Stimulated activated memory B cell treated with anti-CD40 and anti-IgM and Interleukin-4, amounts not matched to agents 10 μg/mL and 1 μg/mL and 100 μg/mL, for 72 hours (primary cell): ENCODE measurements at regions not wholly inside any gene's neighbourhood (a gene's known extent, or its start where the extent isn't known, plus 50 kb on each side); places are given as distances from the start of the nearest gene placed in this dataset.
A peak's percentile ranks its signal among the peaks of the same experiment; 100 is the strongest.
"Not testable (repeated sequence)": the region's sequence is repeated elsewhere in the genome, so short reads cannot be mapped to it uniquely, and the experiment has no call there.

ENCODE experiments used
- ATAC-seq: fragments of 150-1000 bp; cut with Tn5 transposase; 2 replicates; pipeline ENCODE4 v1.10.0; 2021
- H3K27ac Mint-ChIP-seq: one replicate; pipeline ENCODE4 v1.8.0; 2022; ENCODE audit warnings: mild to moderate bottlenecking, mixed read lengths
- H3K27me3 Mint-ChIP-seq: one replicate; pipeline ENCODE4 v1.8.0; 2022; ENCODE audit warnings: mixed read lengths
- H3K36me3 Mint-ChIP-seq: one replicate; pipeline ENCODE4 v1.8.0; 2022; ENCODE audit warnings: mixed read lengths
- H3K4me1 Mint-ChIP-seq: one replicate; pipeline ENCODE4 v1.8.0; 2022; ENCODE audit warnings: mixed read lengths
- H3K4me3 Mint-ChIP-seq: one replicate; pipeline ENCODE4 v1.8.0; 2022; ENCODE audit warnings: mild to moderate bottlenecking, moderate library complexity, mixed read lengths
- H3K9me3 Mint-ChIP-seq: one replicate; pipeline ENCODE4 v1.8.0; 2022; ENCODE audit warnings: mixed read lengths

DNA sequence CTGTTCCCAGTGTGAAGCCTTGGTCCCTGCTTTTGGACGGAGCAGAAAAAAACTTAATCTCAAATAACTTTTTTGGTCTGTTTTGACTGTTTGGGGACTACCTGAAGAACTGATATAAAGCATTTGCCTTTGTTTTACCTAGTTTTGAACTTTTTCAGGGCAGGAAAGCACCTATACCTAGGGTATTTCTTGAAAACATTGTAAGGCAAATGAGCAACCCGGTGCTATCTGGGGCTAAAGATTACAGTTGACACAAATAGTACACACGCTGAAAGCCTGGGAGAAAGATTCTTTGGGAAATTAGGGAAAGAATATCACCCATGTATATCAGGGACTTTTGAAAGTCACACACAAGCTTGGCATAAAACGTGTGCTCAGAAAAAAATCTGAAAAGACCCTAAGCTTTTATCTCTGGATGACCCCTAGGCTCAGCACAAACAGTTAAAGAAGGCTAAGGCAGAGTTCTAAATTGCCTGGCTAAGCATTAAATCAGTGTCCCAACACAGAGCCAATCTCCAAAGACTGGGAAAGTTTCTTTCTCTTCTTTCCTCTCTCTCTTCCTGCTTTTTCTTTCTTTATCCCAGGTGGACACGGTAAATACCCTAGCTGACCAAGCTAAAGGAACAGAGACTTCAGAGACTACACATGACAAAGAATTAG, 389.8 kb downstream of the SH2D4B start:
- no peak for ATAC-seq
- H3K36me3 Mint-ChIP-seq, result no peaks in the 10 kb centered on the region
- H3K9me3 Mint-ChIP-seq, result peaks cover 9% of the 10 kb centered on the region
- H3K27ac Mint-ChIP-seq, result no peak overlapping the region
- H3K27me3 Mint-ChIP-seq, result peaks cover 13% of the 10 kb centered on the region
- H3K4me1 Mint-ChIP-seq, result no peaks in the 10 kb centered on the region
- H3K4me3 Mint-ChIP-seq, result no peak overlapping the region

DNA sequence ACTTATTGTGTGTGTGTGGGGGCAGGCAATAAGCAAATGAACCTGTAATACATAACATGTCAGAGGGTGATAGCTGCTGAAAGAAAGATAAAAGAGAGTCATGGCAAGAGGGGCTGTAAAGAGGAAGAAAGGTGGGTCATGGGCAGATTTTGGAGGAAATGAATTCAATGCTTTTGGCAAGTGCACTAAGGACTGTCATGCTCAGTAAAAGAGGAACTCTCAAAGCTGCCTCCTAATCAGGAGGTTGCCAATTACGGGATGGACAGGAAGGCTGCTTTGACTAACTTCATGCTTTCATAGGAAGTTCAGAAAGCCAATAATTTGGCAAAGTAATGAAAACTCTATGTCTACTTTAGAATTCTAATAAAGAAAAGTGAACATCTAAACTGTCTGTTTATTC, 401.2 kb downstream of the SH2D4B start:
- peaks cover 10% of the 10 kb centered on the region for H3K27me3 Mint-ChIP-seq
- no peak for ATAC-seq

DNA sequence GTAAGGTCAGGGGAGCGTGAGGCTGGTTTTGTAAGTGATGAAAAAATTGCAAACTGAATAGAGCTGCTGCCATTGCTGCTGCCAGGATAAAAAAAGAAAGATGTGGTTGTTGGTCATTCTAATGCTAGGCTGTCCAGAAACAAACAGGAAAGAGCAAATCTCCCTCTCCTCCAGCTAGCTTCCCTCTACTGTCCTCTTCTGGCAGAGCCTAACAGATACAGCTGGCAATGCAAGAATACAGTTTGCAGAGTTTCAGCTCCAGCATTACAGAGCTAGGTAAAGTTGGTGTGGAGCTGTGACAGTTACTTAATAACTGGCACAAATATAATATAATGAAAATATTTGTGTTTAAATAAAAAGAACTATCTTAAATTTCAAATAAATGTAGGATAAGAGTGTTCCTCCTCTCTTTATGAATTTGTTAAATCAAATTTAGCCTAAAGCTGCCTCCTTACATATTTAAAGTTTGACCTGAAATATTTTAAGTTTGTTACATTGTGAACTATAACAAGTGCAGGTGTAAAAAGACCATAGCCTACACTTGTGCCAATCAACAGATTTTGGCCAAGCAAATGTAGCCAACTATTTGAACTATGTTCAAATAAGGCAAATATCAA, 407.7 kb downstream of the SH2D4B start:
- Mint-ChIP-seq H3K9me3 (no peaks in the 10 kb centered on the region), H3K27me3 (peaks cover 12% of the 10 kb centered on the region), H3K4me3 (no peak overlapping the region), H3K4me1 (no peaks in the 10 kb centered on the region), H3K36me3 (no peaks in the 10 kb centered on the region), H3K27ac (no peak overlapping the region)
- no peak for ATAC-seq

More for the DNA sequence above, 401.2 kb downstream of the SH2D4B start:
- Mint-ChIP-seq H3K9me3 (no peaks in the 10 kb centered on the region), H3K27ac (no peak overlapping the region), H3K4me1 (no peaks in the 10 kb centered on the region), H3K4me3 (no peak overlapping the region), H3K36me3 (no peaks in the 10 kb centered on the region)

DNA sequence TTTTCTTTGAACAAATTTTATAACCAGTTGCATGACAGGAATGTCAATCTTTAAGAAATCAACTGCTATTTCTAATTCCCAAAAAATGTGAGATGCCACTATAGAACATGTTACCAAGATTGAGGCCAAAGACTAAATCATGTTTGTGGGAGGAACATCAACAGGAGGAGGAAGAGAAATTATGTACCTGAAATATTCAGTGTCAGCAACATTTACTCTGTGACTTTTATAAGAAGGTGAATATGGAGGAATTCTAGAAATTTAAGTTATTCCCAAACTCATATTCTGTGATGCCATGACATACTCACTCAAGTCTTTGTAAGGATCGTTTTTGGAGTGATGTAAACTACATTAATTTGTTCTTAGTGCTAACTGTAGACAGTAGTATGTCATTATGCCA, 408.4 kb downstream of the SH2D4B start:
- no peak for ATAC-seq
- Mint-ChIP-seq H3K36me3 (no peaks in the 10 kb centered on the region), H3K27ac (no peak overlapping the region), H3K4me1 (no peaks in the 10 kb centered on the region), H3K4me3 (no peak overlapping the region), H3K9me3 (no peaks in the 10 kb centered on the region), H3K27me3 (peaks cover 12% of the 10 kb centered on the region)

DNA sequence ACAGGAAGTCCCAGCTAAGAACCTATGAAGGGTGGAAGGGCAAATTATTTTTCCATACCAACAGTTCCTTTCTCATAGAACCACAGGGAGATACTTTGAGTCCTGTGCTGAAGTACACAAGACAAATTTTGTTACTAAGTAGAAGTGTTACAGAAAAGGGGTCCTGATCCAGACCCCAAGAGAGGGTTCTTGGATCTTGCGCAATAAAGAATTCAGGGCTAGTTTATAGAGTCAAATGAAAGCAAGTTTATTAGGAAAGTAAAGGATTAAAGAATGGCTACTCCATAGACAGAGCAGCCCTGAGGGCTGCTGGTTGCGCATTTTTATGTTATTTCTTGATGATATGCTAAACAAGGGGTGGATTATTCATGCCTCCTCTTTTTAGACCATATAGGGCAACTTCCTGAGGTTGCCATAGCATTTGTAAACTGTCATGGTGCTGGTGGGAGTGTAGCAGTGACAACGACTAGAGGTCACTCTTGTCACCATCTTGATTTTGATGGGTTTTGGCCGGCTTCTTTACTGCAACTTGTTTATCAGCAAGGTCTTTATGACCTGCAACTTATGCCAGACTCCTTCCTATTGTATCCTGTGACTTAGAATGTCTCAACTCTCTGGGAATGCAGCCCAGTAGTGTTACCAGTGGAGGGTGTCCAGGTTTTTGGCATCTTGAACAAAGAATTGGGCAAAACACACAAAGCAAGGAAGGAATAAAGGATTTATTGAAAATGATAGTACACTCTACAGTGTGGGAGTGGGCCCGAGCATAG, 409.4 kb downstream of the SH2D4B start:
- no peaks in the 10 kb centered on the region for H3K9me3 Mint-ChIP-seq
- H3K27ac Mint-ChIP-seq, result no peak overlapping the region
- H3K4me3 Mint-ChIP-seq, result no peak overlapping the region
- no peaks in the 10 kb centered on the region for H3K36me3 Mint-ChIP-seq
- H3K4me1 Mint-ChIP-seq, result no peaks in the 10 kb centered on the region
- no peak for ATAC-seq
- peaks cover 12% of the 10 kb centered on the region for H3K27me3 Mint-ChIP-seq

DNA sequence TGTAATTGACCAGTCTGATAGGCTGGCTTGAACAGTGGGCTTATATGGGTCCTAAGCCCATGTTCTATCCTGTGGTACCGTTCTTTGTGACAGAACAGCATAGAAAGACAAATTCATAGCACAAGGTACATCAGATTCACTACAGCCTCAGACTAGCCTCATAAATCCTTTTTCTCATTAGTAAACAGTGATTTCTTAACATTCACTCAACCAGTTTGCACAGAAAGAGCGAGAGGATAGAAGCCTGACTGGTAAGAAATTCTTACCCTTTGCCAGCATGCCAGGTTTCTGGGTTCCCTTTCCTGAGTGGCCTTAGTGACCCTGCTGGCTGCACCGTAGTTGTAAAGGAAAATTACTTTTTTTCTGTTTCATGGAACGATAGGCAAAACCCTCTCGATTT, 412.1 kb downstream of the SH2D4B start:
- Mint-ChIP-seq H3K4me3 (no peak overlapping the region), H3K27ac (no peak overlapping the region), H3K4me1 (no peaks in the 10 kb centered on the region), H3K36me3 (no peaks in the 10 kb centered on the region), H3K9me3 (no peaks in the 10 kb centered on the region), H3K27me3 (no peaks in the 10 kb centered on the region)
- ATAC-seq, result no peak

DNA sequence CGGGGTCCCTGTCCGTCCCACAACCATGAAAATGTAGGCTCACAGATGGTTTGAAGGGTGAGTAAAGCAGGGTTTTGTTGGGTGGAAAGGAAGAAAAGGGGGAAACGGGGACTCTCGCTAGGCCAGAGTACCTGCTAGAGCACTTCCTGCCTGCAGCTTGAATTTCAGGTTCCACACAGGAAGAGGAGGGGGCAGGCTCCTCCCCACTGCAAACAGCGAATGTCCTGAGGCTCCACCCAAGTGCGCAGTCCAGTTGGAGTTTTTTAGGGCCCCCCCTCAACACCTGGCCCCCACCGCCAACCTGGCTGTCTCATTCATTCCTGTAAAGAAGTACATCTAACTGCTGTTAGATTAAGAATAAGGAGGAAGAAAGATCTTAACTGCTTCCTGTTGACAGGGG, 414.7 kb downstream of the SH2D4B start:
- ATAC-seq, result no peak
- Mint-ChIP-seq H3K36me3 (no peaks in the 10 kb centered on the region), H3K9me3 (no peaks in the 10 kb centered on the region), H3K4me1 (no peaks in the 10 kb centered on the region), H3K27ac (no peak overlapping the region), H3K27me3 (no peaks in the 10 kb centered on the region), H3K4me3 (no peak overlapping the region)

DNA sequence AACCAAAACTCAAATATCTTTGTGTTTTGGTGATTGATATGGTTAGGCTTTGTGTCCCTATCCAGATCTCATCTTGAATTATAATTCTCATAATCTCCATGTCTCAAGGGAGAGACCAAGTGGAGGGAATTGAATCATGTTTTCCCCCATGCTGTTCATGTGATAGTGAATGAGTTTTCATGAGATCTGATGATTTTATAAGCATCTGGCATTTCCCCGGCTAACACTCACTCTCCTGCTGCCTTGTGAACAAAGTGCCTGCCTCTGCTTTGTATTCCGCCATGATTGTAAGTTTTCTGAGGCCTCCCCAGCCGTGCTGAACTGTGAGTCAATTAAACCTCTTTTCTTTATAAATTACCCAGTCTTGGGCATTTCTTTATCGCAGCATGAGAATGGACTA, 419.5 kb downstream of the SH2D4B start:
- Mint-ChIP-seq H3K4me3 (no peak overlapping the region), H3K27me3 (no peaks in the 10 kb centered on the region), H3K4me1 (no peaks in the 10 kb centered on the region), H3K27ac (no peak overlapping the region), H3K9me3 (no peaks in the 10 kb centered on the region), H3K36me3 (no peaks in the 10 kb centered on the region)
- no peak for ATAC-seq

DNA sequence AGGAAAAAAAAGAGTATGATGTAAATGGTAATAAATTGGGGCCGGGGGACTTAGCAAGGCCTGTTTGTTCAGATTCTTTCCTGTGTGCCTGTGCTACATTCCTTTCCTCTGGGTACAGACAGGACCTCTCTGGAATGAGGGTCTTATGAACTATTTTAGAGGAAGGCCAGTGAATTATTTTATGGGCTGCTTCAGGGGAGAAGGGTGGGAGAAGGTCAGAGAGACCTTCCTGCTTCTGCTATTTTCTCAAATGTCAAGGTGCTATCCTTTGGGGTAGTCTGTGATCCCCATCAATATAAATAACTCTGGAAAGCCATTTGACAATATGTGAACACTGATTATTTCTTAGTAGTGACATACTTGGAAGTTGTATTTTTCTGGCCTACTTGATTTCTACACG, 426.5 kb downstream of the SH2D4B start:
- no peak for ATAC-seq
- no peaks in the 10 kb centered on the region for H3K4me1 Mint-ChIP-seq
- H3K27me3 Mint-ChIP-seq, result no peaks in the 10 kb centered on the region
- H3K4me3 Mint-ChIP-seq, result no peak overlapping the region
- H3K9me3 Mint-ChIP-seq, result no peaks in the 10 kb centered on the region
- H3K36me3 Mint-ChIP-seq, result no peaks in the 10 kb centered on the region
- H3K27ac Mint-ChIP-seq, result no peak overlapping the region

DNA sequence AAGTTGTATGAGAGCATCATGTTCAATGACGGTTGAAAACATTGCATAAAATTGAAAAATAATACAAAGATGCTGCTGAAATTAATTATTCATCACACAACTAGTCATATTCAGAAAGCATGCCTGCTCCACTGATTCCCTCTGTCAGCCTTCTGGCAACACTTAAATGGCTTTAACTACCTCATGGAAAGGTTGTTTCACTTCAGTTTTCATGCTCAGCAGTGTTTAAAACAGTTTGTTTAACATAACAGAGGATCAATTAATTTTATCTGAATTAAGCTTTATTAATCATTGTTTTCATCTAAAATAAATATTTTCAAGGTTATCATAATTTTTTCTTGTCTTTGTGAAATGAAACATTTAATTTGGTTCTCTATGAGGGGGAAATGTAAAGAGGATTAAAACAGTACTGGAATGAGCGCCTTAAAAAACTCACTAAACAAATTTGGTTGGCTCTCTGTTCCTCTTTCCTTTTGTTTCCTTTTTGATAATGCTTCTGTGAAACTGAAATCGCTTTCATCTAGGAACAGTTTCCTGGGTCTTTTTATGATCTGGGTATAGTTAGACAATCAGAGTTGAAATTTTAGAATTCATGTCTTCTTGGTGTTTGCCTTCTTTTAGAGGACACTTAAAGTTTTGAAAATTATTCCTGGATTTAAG, 427.4 kb downstream of the SH2D4B start:
- no peaks in the 10 kb centered on the region for H3K27me3 Mint-ChIP-seq
- H3K4me1 Mint-ChIP-seq, result no peaks in the 10 kb centered on the region
- ATAC-seq, result peak; percentile 50
- no peaks in the 10 kb centered on the region for H3K9me3 Mint-ChIP-seq
- no peaks in the 10 kb centered on the region for H3K36me3 Mint-ChIP-seq
- no peak overlapping the region for H3K27ac Mint-ChIP-seq
- H3K4me3 Mint-ChIP-seq, result no peak overlapping the region

DNA sequence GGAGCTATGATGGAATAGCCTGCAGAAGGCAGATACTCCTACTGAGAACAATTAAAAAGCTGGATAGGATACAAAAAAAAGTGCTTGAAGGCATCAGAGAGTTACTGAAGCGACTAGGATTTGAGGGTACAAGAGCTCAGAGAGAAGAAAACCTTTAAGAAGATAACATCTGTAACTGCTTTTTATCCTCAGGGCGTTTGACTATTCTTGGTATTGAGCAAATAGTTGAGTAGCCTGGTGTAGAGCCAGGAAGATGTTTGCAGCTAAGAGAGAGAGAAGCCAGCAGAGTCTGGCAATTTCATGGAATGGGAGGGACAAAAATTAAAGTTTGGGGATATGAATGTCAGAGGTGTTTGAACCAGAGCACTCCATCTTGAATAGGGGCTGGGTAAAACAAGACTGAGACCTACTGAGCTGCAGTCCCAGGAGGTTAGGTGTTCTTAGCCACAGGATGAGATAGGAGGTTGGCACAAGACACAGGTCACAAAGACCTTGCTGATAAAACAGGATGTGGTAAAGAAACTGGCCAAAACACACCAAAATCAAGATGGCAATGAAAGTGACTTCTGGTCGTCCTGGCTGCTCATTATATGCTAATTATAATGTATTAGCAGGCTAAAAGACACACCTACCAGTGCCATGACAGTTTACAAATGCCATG, 428.8 kb downstream of the SH2D4B start:
- Mint-ChIP-seq H3K4me1 (no peaks in the 10 kb centered on the region), H3K27me3 (no peaks in the 10 kb centered on the region), H3K9me3 (no peaks in the 10 kb centered on the region), H3K36me3 (no peaks in the 10 kb centered on the region), H3K27ac (no peak overlapping the region), H3K4me3 (no peak overlapping the region)
- no peak for ATAC-seq

DNA sequence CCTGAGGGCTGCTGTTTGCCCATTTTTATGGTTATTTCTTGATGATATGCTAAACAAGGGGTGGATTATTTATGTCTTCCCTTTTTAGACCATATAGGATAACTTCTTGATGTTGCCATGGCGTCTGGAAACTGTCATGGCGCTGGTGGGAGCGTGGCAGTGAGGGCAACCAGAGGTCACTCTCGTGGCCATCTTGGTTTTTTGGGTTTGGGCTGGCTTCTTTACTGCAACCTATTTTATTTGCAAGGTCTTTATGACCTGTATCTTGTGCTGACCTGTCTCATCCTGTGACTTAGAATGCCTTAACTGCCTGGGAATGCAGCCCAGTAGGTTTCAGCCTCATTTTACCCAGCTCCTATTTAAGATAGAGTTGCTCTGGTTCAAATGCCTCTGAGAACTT, 429.7 kb downstream of the SH2D4B start:
- H3K27ac Mint-ChIP-seq, H3K27me3 Mint-ChIP-seq, ATAC-seq, H3K4me1 Mint-ChIP-seq, H3K36me3 Mint-ChIP-seq, H3K4me3 Mint-ChIP-seq, H3K9me3 Mint-ChIP-seq: not testable (repeated sequence)

DNA sequence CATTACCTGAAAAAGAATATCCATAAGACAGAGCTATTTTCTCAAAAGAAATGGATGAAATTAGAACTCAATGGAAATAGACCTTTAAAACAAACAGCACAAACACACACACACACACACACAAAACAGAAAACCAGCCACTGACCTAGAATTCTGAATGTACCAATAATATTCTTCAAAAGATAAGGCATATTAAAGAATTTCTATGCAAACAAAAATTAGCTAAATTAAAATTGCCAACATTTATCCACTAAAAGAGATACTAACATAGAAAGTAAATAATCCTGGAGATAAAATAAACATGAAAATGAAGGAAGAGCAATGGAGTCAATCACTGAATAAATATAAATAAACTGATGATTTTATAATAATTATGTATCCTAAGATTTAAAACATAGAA, 431.2 kb downstream of the SH2D4B start:
- ATAC-seq, result no peak
- Mint-ChIP-seq H3K9me3 (no peaks in the 10 kb centered on the region), H3K4me3 (no peak overlapping the region), H3K27me3 (no peaks in the 10 kb centered on the region), H3K36me3 (no peaks in the 10 kb centered on the region), H3K27ac (no peak overlapping the region), H3K4me1 (no peaks in the 10 kb centered on the region)

DNA sequence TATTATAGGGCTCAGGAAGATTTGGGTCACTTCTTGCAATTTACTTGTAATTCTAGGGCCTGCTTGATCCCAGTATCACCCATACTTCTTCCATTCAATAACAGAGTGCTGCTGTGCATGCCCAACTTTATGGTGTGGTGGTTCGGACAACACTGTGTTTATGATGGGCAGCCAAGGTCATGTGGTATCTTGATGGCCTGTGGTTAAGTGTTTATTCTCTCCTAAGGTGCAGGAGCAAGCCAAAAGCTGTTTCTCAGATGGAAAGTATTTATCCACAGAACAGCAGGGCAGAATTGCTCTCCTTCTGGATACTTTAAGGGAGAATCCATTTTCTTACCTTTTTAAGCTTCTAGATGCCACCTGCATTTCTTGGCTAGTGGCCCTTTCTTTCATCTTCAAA, 433.8 kb downstream of the SH2D4B start:
- Mint-ChIP-seq H3K36me3 (no peaks in the 10 kb centered on the region), H3K27me3 (no peaks in the 10 kb centered on the region), H3K4me3 (no peak overlapping the region), H3K27ac (no peak overlapping the region), H3K9me3 (no peaks in the 10 kb centered on the region), H3K4me1 (no peaks in the 10 kb centered on the region)
- no peak for ATAC-seq

DNA sequence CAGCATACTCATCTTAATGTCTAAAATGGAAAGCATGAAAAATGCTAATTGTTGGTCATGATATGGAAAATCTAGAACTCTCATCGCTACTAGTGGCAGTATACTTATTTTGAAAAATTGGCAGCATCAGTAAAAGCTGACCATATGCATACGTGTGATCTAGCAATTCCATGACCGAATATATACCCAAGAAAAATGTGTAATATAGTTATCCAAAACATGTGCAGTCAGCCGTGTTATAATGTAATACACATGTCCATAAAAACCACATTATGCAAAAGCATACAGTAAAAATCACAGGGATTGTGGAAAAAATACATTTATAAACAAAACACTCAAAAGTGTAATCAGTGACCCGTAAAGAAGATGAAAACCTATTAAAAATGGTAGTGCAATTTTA, 439.0 kb downstream of the SH2D4B start:
- ATAC-seq, result no peak
- H3K36me3 Mint-ChIP-seq, result no peaks in the 10 kb centered on the region
- H3K27ac Mint-ChIP-seq, result no peak overlapping the region
- peaks cover 2% of the 10 kb centered on the region for H3K9me3 Mint-ChIP-seq
- no peak overlapping the region for H3K4me3 Mint-ChIP-seq
- H3K4me1 Mint-ChIP-seq, result no peaks in the 10 kb centered on the region
- H3K27me3 Mint-ChIP-seq, result no peaks in the 10 kb centered on the region
